Neural progenitor cell (in vitro differentiated cells): ENCODE measurements at regions not wholly inside any gene's neighbourhood (a gene's known extent, or its start where the extent isn't known, plus 50 kb on each side); places are given as distances from the start of the nearest gene placed in this dataset.
A peak's percentile ranks its signal among the peaks of the same experiment; 100 is the strongest.

Experiments used
- DNase-seq: peaks from one replicate; pipeline ENCODE4 v3.0.0-alpha.2; 2016; ENCODE audit warnings: low spot score
- H2AFZ ChIP-seq: fragments of 200-600 bp; sonication (generic); replicated peaks from 2 replicates; pipeline ENCODE4 v1.6.1; 2016; ENCODE audit warnings: antibody characterized with exemption
- H3F3A ChIP-seq: fragments of 200-600 bp; sonication (generic); 2 replicates; pipeline ENCODE4 v1.6.1; 2016; ENCODE audit warnings: antibody characterized with exemption, low read depth
- H3K27ac ChIP-seq: fragments of 200-600 bp; sonication (generic); 2 replicates; pipeline ENCODE4 v1.5.1; 2016; ENCODE audit warnings: mild to moderate bottlenecking
- H3K27me3 ChIP-seq: fragments of 200-600 bp; sonication (generic); 2 replicates; pipeline ENCODE4 v1.6.1; 2016; ENCODE audit warnings: mild to moderate bottlenecking, moderate library complexity
- H3K36me3 ChIP-seq: fragments of 200-600 bp; sonication (generic); 2 replicates; pipeline ENCODE4 v1.5.1; 2016
- H3K4me1 ChIP-seq: fragments of 200-600 bp; sonication (generic); 2 replicates; pipeline ENCODE4 v1.6.1; 2016; ENCODE audit warnings: mixed run types
- H3K4me2 ChIP-seq: fragments of 200-600 bp; sonication (generic); 2 replicates; pipeline ENCODE4 v1.6.1; 2016
- H3K4me3 ChIP-seq: fragments of 200-600 bp; sonication (generic); 2 replicates; pipeline ENCODE4 v1.5.1; 2016
- H3K79me2 ChIP-seq: fragments of 200-600 bp; sonication (generic); 2 replicates; pipeline ENCODE4 v1.6.1; 2016; ENCODE audit warnings: low read depth
- H3K9ac ChIP-seq: fragments of 200-600 bp; sonication (generic); 2 replicates; pipeline ENCODE4 v1.6.1; 2016
- H3K9me3 ChIP-seq: fragments of 200-600 bp; sonication (generic); 2 replicates; pipeline ENCODE4 v1.5.1; 2016; ENCODE audit warnings: low read depth
- H4K20me1 ChIP-seq: fragments of 200-600 bp; sonication (generic); 2 replicates; pipeline ENCODE4 v1.6.1; 2016; ENCODE audit warnings: low read depth
- H3K27ac Mint-ChIP-seq: 3 replicates; pipeline ENCODE4 v1.8.0; 2021; ENCODE audit warnings: mixed read lengths
- H3K27me3 Mint-ChIP-seq: 2 replicates; pipeline ENCODE4 v1.8.0; 2022; ENCODE audit warnings: low read depth, mild to moderate bottlenecking, inconsistent platforms, moderate library complexity, mixed read lengths; ENCODE audit not compliant: insufficient read depth
- H3K36me3 Mint-ChIP-seq: 3 replicates; pipeline ENCODE4 v1.8.0; 2021; ENCODE audit warnings: mixed read lengths
- H3K4me1 Mint-ChIP-seq: 3 replicates; pipeline ENCODE4 v1.8.0; 2021; ENCODE audit warnings: mixed read lengths
- H3K4me3 Mint-ChIP-seq: 3 replicates; pipeline ENCODE4 v1.8.0; 2021; ENCODE audit warnings: mild to moderate bottlenecking, moderate library complexity, mixed read lengths
- H3K9me3 Mint-ChIP-seq: 3 replicates; pipeline ENCODE4 v1.8.0; 2020; ENCODE audit warnings: mixed read lengths
- CTCF ChIP-seq: fragments of 200-600 bp; sonication (generic); IDR thresholded peaks from 2 replicates; pipeline ENCODE4 v1.5.1; 2017; ENCODE audit warnings: antibody characterized with exemption, mild to moderate bottlenecking
- EZH2 ChIP-seq: fragments of 200-600 bp; sonication (generic); IDR thresholded peaks from 2 replicates; pipeline ENCODE4 v1.6.1; 2017; ENCODE audit warnings: antibody characterized with exemption, mild to moderate bottlenecking, moderate library complexity
- EZH2phosphoT487 ChIP-seq: fragments of 200-600 bp; sonication (generic); IDR thresholded peaks from 2 replicates; pipeline ENCODE4 v1.6.1; 2017; ENCODE audit warnings: antibody characterized with exemption

GRCh38 chr14:61152851-61153364, 128.2 kb downstream of the TMEM30B start:
- Histone ChIP-seq H3K79me2 (no peaks in the 10 kb centered on the region), H3K4me2 (no peak overlapping the region), H2AFZ (no peak overlapping the region), H3F3A (peaks cover 25% of the 10 kb centered on the region), H3K9me3 (no peaks in the 10 kb centered on the region), H3K9ac (no peak overlapping the region), H3K27me3 (no peaks in the 10 kb centered on the region), H4K20me1 (no peaks in the 10 kb centered on the region), H3K27ac (no peak overlapping the region), H3K4me3 (no peak overlapping the region), H3K36me3 (no peaks in the 10 kb centered on the region), H3K4me1 (peaks cover 31% of the 10 kb centered on the region)
- H3K27me3 Mint-ChIP-seq, result no peaks in the 10 kb centered on the region
- H3K9me3 Mint-ChIP-seq, result peaks cover 4% of the 10 kb centered on the region
- no peaks in the 10 kb centered on the region for H3K36me3 Mint-ChIP-seq
- H3K4me3 Mint-ChIP-seq, result peak overlapping the region; percentile 17
- peaks cover 33% of the 10 kb centered on the region for H3K4me1 Mint-ChIP-seq
- peak overlapping the region; percentile 88 for H3K27ac Mint-ChIP-seq
- TF ChIP-seq EZH2phosphoT487, result no peak
- TF ChIP-seq CTCF, result no peak
- no peak for TF ChIP-seq EZH2
- DNase-seq, result no peak

GRCh38 chr14:61151251-61151650, 129.9 kb downstream of the TMEM30B start:
- Histone ChIP-seq H2AFZ (no peak overlapping the region), H3K27me3 (no peaks in the 10 kb centered on the region), H3F3A (peaks cover 25% of the 10 kb centered on the region), H4K20me1 (no peaks in the 10 kb centered on the region), H3K4me1 (peaks cover 26% of the 10 kb centered on the region), H3K36me3 (no peaks in the 10 kb centered on the region), H3K4me3 (no peak overlapping the region), H3K27ac (no peak overlapping the region), H3K9ac (no peak overlapping the region), H3K9me3 (no peaks in the 10 kb centered on the region), H3K4me2 (no peak overlapping the region), H3K79me2 (no peaks in the 10 kb centered on the region)
- TF ChIP-seq CTCF (no peak), EZH2 (no peak), EZH2phosphoT487 (no peak)
- H3K9me3 Mint-ChIP-seq, result peaks cover 4% of the 10 kb centered on the region
- H3K27me3 Mint-ChIP-seq, result peaks cover 2% of the 10 kb centered on the region
- no peaks in the 10 kb centered on the region for H3K36me3 Mint-ChIP-seq
- DNase-seq, result no peak
- no peak overlapping the region for H3K27ac Mint-ChIP-seq
- peaks cover 47% of the 10 kb centered on the region for H3K4me1 Mint-ChIP-seq
- no peak overlapping the region for H3K4me3 Mint-ChIP-seq

- DNase-seq, result no peak
- H3K27ac ChIP-seq, result no peak overlapping the region
- H3K4me1 ChIP-seq, result peaks cover 26% of the 10 kb centered on the region
- Mint-ChIP-seq H3K4me3 (no peak overlapping the region), H3K36me3 (no peaks in the 10 kb centered on the region), H3K9me3 (peaks cover 4% of the 10 kb centered on the region), H3K27ac (no peak overlapping the region), H3K27me3 (peaks cover 2% of the 10 kb centered on the region), H3K4me1 (peaks cover 48% of the 10 kb centered on the region)
- no peaks in the 10 kb centered on the region for H3K79me2 ChIP-seq
- no peak overlapping the region for H3K9ac ChIP-seq
- H3K4me2 ChIP-seq, result no peak overlapping the region
- TF ChIP-seq EZH2, result no peak
- no peak for TF ChIP-seq CTCF
- TF ChIP-seq EZH2phosphoT487, result no peak
- H3K9me3 ChIP-seq, result no peaks in the 10 kb centered on the region
- peaks cover 26% of the 10 kb centered on the region for H3F3A ChIP-seq
- H3K4me3 ChIP-seq, result no peak overlapping the region
- H3K27me3 ChIP-seq, result no peaks in the 10 kb centered on the region
- H3K36me3 ChIP-seq, result no peaks in the 10 kb centered on the region
- H4K20me1 ChIP-seq, result no peaks in the 10 kb centered on the region
- no peak overlapping the region for H2AFZ ChIP-seq
Measured at GRCh38 chr14:61150851-61151250, 130.3 kb downstream of the TMEM30B start.
